ENCODE measurements at regions not wholly inside any gene's neighbourhood (a gene's known extent, or its start where the extent isn't known, plus 50 kb on each side); places are given as distances from the start of the nearest gene placed in this dataset.

GRCh38 chr4:130147641-130148040 lies 1051.7 kb downstream of the C4orf33 start:
- H3K9me3 ChIP-seq (ENCODE audit: control insufficient read depth in 2 of 3, insufficient read depth in 1 of 3, low read length in 3 of 3), result no peaks in the 10 kb centered on the region

GRCh38 chr4:130154901-130155300 lies 1058.9 kb downstream of the C4orf33 start:
- Histone ChIP-seq H3K9ac (ENCODE audit: low read length in 3 of 3) (no peak overlapping the region), H3K4me1 (ENCODE audit: control insufficient read depth in 2 of 3, insufficient read depth in 2 of 3, low read depth in 1 of 3, low read length in 3 of 3) (no peaks in the 10 kb centered on the region), H3K27ac (ENCODE audit: low read depth in 2 of 2, low read length in 2 of 2) (no peak overlapping the region), H3K4me3 (ENCODE audit: low read length in 3 of 3) (no peak overlapping the region), H3K9me3 (ENCODE audit: control insufficient read depth in 2 of 3, insufficient read depth in 1 of 3, low read length in 3 of 3) (no peaks in the 10 kb centered on the region), H3K36me3 (ENCODE audit: control insufficient read depth in 2 of 3, insufficient read depth in 3 of 3, low read length in 3 of 3) (no peaks in the 10 kb centered on the region), H3K27me3 (ENCODE audit: control insufficient read depth, insufficient read depth, low read length) (no peaks in the 10 kb centered on the region)
- TF ChIP-seq CTCF (IDR thresholded peaks at IDR 0.05; ENCODE audit: borderline replicate concordance, extremely low read depth, insufficient read depth), result no peak
- intact Hi-C loops (cut with DNase I), result no loop called here
- DNase-seq (no peak), FAIRE-seq (no peak)

More at GRCh38 chr4:130147641-130148040, 1051.7 kb downstream of the C4orf33 start:
- no peak for TF ChIP-seq CTCF (IDR thresholded peaks at IDR 0.05; ENCODE audit: borderline replicate concordance, extremely low read depth, insufficient read depth)
- Histone ChIP-seq H3K4me1 (ENCODE audit: control insufficient read depth in 2 of 3, insufficient read depth in 2 of 3, low read depth in 1 of 3, low read length in 3 of 3) (no peaks in the 10 kb centered on the region), H3K36me3 (ENCODE audit: control insufficient read depth in 2 of 3, insufficient read depth in 3 of 3, low read length in 3 of 3) (no peaks in the 10 kb centered on the region), H3K9ac (ENCODE audit: low read length in 3 of 3) (no peak overlapping the region), H3K27me3 (ENCODE audit: control insufficient read depth, insufficient read depth, low read length) (no peaks in the 10 kb centered on the region), H3K27ac (ENCODE audit: low read depth in 2 of 2, low read length in 2 of 2) (no peak overlapping the region), H3K4me3 (ENCODE audit: low read length in 3 of 3) (no peak overlapping the region)
- FAIRE-seq (no peak), DNase-seq (no peak)
- intact Hi-C loops (cut with DNase I), result no loop called here

- Histone ChIP-seq H3K27ac (ENCODE audit: low read depth in 2 of 2, low read length in 2 of 2) (no peak overlapping the region), H3K9me3 (ENCODE audit: control insufficient read depth in 2 of 3, insufficient read depth in 1 of 3, low read length in 3 of 3) (no peaks in the 10 kb centered on the region), H3K4me3 (ENCODE audit: low read length in 3 of 3) (no peak overlapping the region), H3K27me3 (ENCODE audit: control insufficient read depth, insufficient read depth, low read length) (no peaks in the 10 kb centered on the region), H3K36me3 (ENCODE audit: control insufficient read depth in 2 of 3, insufficient read depth in 3 of 3, low read length in 3 of 3) (no peaks in the 10 kb centered on the region), H3K4me1 (ENCODE audit: control insufficient read depth in 2 of 3, insufficient read depth in 2 of 3, low read depth in 1 of 3, low read length in 3 of 3) (no peaks in the 10 kb centered on the region), H3K9ac (ENCODE audit: low read length in 3 of 3) (no peak overlapping the region)
- DNase-seq (no peak), FAIRE-seq (no peak)
- intact Hi-C loops (cut with DNase I), result no loop called here
- no peak for TF ChIP-seq CTCF (IDR thresholded peaks at IDR 0.05; ENCODE audit: borderline replicate concordance, extremely low read depth, insufficient read depth)
Observed at GRCh38 chr4:130163701-130164100, 1067.7 kb downstream of the C4orf33 start.

DNA sequence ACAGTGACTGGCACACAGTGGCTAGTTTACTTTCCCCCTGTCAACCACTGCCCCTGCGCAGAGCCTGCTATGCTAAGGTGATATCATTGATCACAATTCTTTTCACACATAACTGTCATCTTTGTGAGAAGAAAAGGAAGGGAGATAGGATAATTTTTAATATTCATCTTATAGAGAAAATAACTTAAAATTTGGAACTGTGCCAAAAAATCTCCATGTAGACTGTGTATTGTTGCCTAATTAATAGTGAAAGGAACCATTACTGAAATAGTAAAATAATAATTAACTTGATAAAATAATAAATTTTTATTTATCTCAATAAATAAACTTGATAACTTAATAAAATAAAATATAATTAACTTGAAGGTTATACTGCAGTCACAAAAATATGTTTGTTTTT lies 1069.4 kb downstream of the C4orf33 start:
- H3K9me3 ChIP-seq (ENCODE audit: control insufficient read depth in 2 of 3, insufficient read depth in 1 of 3, low read length in 3 of 3), result no peaks in the 10 kb centered on the region
- DNase-seq, result no peak
- no peak overlapping the region for H3K4me3 ChIP-seq (ENCODE audit: low read length in 3 of 3)
- no peaks in the 10 kb centered on the region for H3K27me3 ChIP-seq (ENCODE audit: control insufficient read depth, insufficient read depth, low read length)
- intact Hi-C loops (cut with DNase I), result no loop called here
- H3K9ac ChIP-seq (ENCODE audit: low read length in 3 of 3), result no peak overlapping the region
- no peak for TF ChIP-seq CTCF (IDR thresholded peaks at IDR 0.05; ENCODE audit: borderline replicate concordance, extremely low read depth, insufficient read depth)
- H3K27ac ChIP-seq (ENCODE audit: low read depth in 2 of 2, low read length in 2 of 2), result no peak overlapping the region
- FAIRE-seq, result peak; percentile 11
- H3K4me1 ChIP-seq (ENCODE audit: control insufficient read depth in 2 of 3, insufficient read depth in 2 of 3, low read depth in 1 of 3, low read length in 3 of 3), result no peaks in the 10 kb centered on the region
- no peaks in the 10 kb centered on the region for H3K36me3 ChIP-seq (ENCODE audit: control insufficient read depth in 2 of 3, insufficient read depth in 3 of 3, low read length in 3 of 3)

Measured in kidney (tissue), 13 donors.